ENCODE measurements at regions not wholly inside any gene's neighbourhood (a gene's known extent, or its start where the extent isn't known, plus 50 kb on each side); places are given as distances from the start of the nearest gene placed in this dataset.

DNA sequence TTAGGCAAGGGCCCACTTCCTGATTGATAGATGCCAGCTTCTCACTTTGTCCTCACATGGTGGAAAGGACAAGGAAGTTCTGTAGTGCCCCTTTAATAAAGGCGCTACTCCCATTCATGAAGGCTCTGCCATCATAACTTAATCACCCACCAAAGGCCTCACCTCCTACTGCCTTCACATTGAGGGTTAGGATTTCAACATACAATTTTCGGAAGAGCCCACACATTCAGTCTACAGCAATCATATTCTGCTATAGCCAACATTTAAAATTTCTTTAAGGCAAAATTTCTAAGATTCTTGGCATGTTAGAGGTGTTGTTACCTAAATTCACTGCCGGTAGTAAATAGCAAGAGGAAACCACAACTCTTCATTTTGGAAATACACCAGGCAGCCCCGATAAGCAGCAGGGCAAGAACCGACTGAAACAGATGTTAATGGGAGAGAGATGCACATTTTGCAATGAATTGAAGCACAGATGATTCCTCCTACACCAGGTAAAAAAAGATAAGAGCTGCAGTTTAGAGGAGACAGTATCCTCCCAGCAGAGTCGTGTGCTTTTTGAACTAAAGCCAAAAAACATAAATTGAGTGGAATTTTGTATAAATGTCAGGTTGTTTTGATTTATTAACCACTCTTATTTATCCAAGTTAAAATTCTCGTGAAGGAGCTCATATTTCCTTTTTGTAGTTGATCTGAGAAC, 594.9 kb downstream of the KCTD8 start:
- DNase-seq: no peak
- H3K27ac ChIP-seq: no peak overlapping the region
- no peaks in the 10 kb centered on the region for H3K4me1 ChIP-seq (ENCODE audit: insufficient read depth)
- H3K9me3 ChIP-seq: no peaks in the 10 kb centered on the region
- H3K36me3 ChIP-seq: no peaks in the 10 kb centered on the region
- intact Hi-C loops (cut with DNase I): no loop called here
- TF ChIP-seq EP300 (IDR thresholded peaks at IDR 0.05) (no peak), POLR2A (IDR thresholded peaks at IDR 0.05) (no peak)
- TF ChIP-seq, protein P1, sequence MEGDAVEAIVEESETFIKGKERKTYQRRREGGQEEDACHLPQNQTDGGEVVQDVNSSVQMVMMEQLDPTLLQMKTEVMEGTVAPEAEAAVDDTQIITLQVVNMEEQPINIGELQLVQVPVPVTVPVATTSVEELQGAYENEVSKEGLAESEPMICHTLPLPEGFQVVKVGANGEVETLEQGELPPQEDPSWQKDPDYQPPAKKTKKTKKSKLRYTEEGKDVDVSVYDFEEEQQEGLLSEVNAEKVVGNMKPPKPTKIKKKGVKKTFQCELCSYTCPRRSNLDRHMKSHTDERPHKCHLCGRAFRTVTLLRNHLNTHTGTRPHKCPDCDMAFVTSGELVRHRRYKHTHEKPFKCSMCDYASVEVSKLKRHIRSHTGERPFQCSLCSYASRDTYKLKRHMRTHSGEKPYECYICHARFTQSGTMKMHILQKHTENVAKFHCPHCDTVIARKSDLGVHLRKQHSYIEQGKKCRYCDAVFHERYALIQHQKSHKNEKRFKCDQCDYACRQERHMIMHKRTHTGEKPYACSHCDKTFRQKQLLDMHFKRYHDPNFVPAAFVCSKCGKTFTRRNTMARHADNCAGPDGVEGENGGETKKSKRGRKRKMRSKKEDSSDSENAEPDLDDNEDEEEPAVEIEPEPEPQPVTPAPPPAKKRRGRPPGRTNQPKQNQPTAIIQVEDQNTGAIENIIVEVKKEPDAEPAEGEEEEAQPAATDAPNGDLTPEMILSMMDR (IDR thresholded peaks at IDR 0.05): no peak
- H3K27me3 ChIP-seq: no peaks in the 10 kb centered on the region
- H3K4me3 ChIP-seq: no peak overlapping the region
- WGBS, 3 donors: 24 to 27% (median 27%) methylated on average over 7 of the region's 7 CpGs

DNA sequence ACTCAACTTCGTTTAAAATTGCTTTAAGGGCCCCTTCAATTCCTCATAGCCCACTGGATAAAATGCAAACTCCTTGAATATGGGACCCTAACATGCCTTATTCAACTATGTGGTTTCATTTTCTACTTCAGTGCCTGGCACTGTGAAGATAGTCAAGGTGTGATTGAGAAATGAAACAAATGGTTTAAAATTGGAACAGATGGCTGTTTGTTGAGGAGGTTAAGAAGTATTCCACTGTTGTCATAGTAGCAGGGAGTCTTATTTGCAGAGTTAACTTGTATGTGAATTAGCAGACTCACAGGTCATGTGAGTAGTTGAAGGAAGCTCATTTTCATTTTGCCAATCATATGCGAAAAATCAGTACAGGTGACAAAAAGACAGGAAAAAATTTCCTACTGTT, 593.3 kb downstream of the KCTD8 start:
- intact Hi-C loops (cut with DNase I): no loop called here
- H3K9me3 ChIP-seq: no peaks in the 10 kb centered on the region
- no peaks in the 10 kb centered on the region for H3K27me3 ChIP-seq
- H3K4me3 ChIP-seq: no peak overlapping the region
- no peaks in the 10 kb centered on the region for H3K36me3 ChIP-seq
- DNase-seq: no peak
- no peaks in the 10 kb centered on the region for H3K4me1 ChIP-seq (ENCODE audit: insufficient read depth)
- WGBS, 3 donors: 73 to 96% (median 87%) methylated on average over 2 of the region's 2 CpGs
- no peak overlapping the region for H3K27ac ChIP-seq
- TF ChIP-seq, protein P1 (IDR thresholded peaks at IDR 0.05): no peak
- TF ChIP-seq EP300 (IDR thresholded peaks at IDR 0.05): no peak

- WGBS, 3 donors: 82 to 86% (median 83%) methylated on average over 5 of the region's 5 CpGs
- Histone ChIP-seq H3K9me3 (no peaks in the 10 kb centered on the region), H3K27me3 (no peaks in the 10 kb centered on the region), H3K4me3 (no peak overlapping the region), H3K4me1 (ENCODE audit: insufficient read depth) (no peaks in the 10 kb centered on the region), H3K27ac (no peak overlapping the region), H3K36me3 (no peaks in the 10 kb centered on the region)
- TF ChIP-seq EP300 (IDR thresholded peaks at IDR 0.05) (no peak), POLR2A (IDR thresholded peaks at IDR 0.05) (no peak)
- TF ChIP-seq, protein P1 (IDR thresholded peaks at IDR 0.05): no peak
- intact Hi-C loops (cut with DNase I): no loop called here
- DNase-seq: no peak
These were observed 583.9 kb downstream of the KCTD8 start for GRCh38 chr4:43864616-43865146.

- DNase-seq: no peak
- H3K27me3 ChIP-seq: no peaks in the 10 kb centered on the region
- no peaks in the 10 kb centered on the region for H3K9me3 ChIP-seq
- no peaks in the 10 kb centered on the region for H3K36me3 ChIP-seq
- H3K4me3 ChIP-seq: no peak overlapping the region
- intact Hi-C loops (cut with DNase I): no loop called here
- TF ChIP-seq, protein P1 (IDR thresholded peaks at IDR 0.05): no peak
- no peak for TF ChIP-seq EP300 (IDR thresholded peaks at IDR 0.05)
- no peak for TF ChIP-seq POLR2A (IDR thresholded peaks at IDR 0.05)
- no peaks in the 10 kb centered on the region for H3K4me1 ChIP-seq (ENCODE audit: insufficient read depth)
- no peak overlapping the region for H3K27ac ChIP-seq
- 77 to 90% (median 79%) methylated on average over 2 of the region's 2 CpGs for WGBS, 3 donors
These were observed 580.7 kb downstream of the KCTD8 start for GRCh38 chr4:43867908-43868307.
